Ishikawa (cell line): ENCODE measurements at regions not wholly inside any gene's neighbourhood (a gene's known extent, or its start where the extent isn't known, plus 50 kb on each side); places are given as distances from the start of the nearest gene placed in this dataset.

Experiments
- CREB1 ChIP-seq: IDR thresholded peaks from 2 replicates; pipeline ENCODE4 v1.6.1; 2012; ENCODE audit warnings: low read depth
- EGR1 ChIP-seq: IDR thresholded peaks from 2 replicates; pipeline ENCODE4 v1.6.1; 2012
- EP300 ChIP-seq: IDR thresholded peaks from 2 replicates; pipeline ENCODE4 v1.6.1; 2012; ENCODE audit warnings: borderline replicate concordance
- FOXM1 ChIP-seq: IDR thresholded peaks from 2 replicates; pipeline ENCODE4 v1.6.1; 2012; ENCODE audit warnings: low read depth, borderline replicate concordance
- MAX ChIP-seq: IDR thresholded peaks from 2 replicates; pipeline ENCODE4 v1.6.1; 2012
- NFIC ChIP-seq: IDR thresholded peaks from 2 replicates; pipeline ENCODE4 v1.6.1; 2012
- RAD21 ChIP-seq: IDR thresholded peaks from 2 replicates; pipeline ENCODE4 v1.6.1; 2012; ENCODE audit warnings: low read depth
- TAF1 ChIP-seq: IDR thresholded peaks from 2 replicates; pipeline ENCODE4 v1.6.1; 2012; ENCODE audit warnings: low read depth, mild to moderate bottlenecking
- TCF12 ChIP-seq: IDR thresholded peaks from 2 replicates; pipeline ENCODE4 v1.6.1; 2012; ENCODE audit warnings: low read depth
- TEAD4 ChIP-seq: IDR thresholded peaks from 2 replicates; pipeline ENCODE4 v1.6.1; 2012
- YY1 ChIP-seq: IDR thresholded peaks from 2 replicates; pipeline ENCODE4 v1.6.1; 2012; ENCODE audit warnings: low read depth
- ZBTB7A ChIP-seq: IDR thresholded peaks from 2 replicates; pipeline ENCODE4 v1.6.1; 2012; ENCODE audit warnings: low read depth
- TF ChIP-seq, protein P1 (sequence below): IDR thresholded peaks from 2 replicates; pipeline ENCODE4 v1.6.1; 2012; ENCODE audit warnings: low read depth, mild to moderate bottlenecking
- TF ChIP-seq, protein P2 (sequence below): IDR thresholded peaks from 2 replicates; pipeline ENCODE4 v1.6.1; 2012

DNA sequence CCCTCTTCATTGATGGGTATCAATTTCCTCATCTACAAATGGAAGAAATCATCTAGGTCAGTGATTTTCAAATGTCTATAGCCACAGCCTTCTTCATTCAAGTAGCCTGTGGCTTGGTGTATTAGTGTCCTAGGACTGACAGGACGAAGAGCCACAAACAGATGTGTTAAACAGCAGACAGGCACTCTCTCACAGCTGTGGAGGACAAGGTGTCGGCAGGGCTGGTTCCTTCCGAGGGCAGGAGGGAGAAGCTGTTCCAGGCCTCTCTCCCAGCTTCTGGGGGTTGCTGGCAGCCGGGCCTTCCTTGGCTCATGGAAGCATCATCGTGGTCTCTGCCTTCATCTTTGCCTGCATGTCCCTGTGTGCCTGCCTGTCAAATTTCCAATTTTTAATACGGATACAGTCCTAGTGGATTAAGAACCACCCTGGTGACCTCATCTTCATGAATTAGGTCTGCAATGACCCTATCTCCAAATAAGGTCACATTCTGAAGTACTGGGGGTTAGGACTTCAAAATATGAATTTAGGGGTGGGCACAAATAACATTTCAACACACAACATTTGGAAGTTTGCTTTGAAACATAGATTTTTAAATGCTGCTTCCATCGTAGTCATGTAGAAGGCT, 86.5 kb downstream of the PTGR3 start:
- no peak for TF ChIP-seq NFIC
- TF ChIP-seq EGR1, result no peak
- TF ChIP-seq EP300, result no peak
- no peak for TF ChIP-seq ZBTB7A
- TF ChIP-seq YY1, result no peak
- TF ChIP-seq RAD21, result no peak
- TF ChIP-seq TAF1, result no peak
- TF ChIP-seq, protein P1, sequence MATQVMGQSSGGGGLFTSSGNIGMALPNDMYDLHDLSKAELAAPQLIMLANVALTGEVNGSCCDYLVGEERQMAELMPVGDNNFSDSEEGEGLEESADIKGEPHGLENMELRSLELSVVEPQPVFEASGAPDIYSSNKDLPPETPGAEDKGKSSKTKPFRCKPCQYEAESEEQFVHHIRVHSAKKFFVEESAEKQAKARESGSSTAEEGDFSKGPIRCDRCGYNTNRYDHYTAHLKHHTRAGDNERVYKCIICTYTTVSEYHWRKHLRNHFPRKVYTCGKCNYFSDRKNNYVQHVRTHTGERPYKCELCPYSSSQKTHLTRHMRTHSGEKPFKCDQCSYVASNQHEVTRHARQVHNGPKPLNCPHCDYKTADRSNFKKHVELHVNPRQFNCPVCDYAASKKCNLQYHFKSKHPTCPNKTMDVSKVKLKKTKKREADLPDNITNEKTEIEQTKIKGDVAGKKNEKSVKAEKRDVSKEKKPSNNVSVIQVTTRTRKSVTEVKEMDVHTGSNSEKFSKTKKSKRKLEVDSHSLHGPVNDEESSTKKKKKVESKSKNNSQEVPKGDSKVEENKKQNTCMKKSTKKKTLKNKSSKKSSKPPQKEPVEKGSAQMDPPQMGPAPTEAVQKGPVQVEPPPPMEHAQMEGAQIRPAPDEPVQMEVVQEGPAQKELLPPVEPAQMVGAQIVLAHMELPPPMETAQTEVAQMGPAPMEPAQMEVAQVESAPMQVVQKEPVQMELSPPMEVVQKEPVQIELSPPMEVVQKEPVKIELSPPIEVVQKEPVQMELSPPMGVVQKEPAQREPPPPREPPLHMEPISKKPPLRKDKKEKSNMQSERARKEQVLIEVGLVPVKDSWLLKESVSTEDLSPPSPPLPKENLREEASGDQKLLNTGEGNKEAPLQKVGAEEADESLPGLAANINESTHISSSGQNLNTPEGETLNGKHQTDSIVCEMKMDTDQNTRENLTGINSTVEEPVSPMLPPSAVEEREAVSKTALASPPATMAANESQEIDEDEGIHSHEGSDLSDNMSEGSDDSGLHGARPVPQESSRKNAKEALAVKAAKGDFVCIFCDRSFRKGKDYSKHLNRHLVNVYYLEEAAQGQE, result no peak
- TF ChIP-seq TEAD4, result no peak
- TF ChIP-seq TCF12, result no peak
- no peak for TF ChIP-seq MAX
- TF ChIP-seq, protein P2, sequence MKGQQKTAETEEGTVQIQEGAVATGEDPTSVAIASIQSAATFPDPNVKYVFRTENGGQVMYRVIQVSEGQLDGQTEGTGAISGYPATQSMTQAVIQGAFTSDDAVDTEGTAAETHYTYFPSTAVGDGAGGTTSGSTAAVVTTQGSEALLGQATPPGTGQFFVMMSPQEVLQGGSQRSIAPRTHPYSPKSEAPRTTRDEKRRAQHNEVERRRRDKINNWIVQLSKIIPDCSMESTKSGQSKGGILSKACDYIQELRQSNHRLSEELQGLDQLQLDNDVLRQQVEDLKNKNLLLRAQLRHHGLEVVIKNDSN, result no peak
- no peak for TF ChIP-seq FOXM1
- TF ChIP-seq CREB1, result no peak
